ENCODE measurements at regions not wholly inside any gene's neighbourhood (a gene's known extent, or its start where the extent isn't known, plus 50 kb on each side); places are given as distances from the start of the nearest gene placed in this dataset.
"Not testable (repeated sequence)": the region's sequence is repeated elsewhere in the genome, so short reads cannot be mapped to it uniquely, and the experiment has no call there.

DNA sequence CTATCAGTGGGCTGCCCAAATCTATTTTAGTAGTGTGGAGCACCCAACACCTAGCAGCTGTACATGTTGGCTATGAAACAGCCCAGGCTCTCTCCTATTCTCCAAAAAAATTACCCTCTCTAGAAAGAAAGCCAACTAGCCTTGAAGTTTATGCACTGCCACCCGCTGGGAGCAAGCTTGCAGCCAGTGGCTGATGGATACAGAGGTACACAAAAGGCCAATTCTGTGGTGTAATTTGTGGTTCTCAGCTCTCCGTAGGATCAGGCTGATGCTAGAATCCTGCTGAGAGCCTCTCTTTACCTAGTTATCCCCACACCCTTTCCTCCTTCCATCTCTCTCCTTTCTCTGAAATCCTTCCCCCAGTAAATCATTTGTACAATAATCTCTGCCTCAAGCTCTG is 1120.7 kb downstream of the DIAPH3 start:
- DNase-seq: no peak

DNA sequence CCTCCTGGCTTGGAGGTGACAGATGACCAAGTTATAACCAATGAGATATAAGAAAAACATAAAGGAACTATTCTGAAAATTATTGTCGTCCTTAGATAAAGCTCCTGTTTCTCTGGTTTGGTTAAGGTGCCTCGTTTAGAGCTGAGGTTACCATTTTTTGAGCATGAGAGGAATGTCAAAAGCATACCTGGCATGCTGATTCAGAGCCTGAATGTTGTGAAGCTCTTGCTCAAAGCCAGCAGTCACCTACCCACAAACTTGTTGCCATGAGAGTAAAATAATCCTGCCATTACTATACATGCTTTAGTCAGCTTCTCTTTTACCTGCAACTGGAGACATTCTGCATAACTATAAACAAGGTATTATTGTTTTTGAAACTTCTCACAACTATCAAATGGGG is 1116.2 kb downstream of the DIAPH3 start:
- no peak for DNase-seq

DNA sequence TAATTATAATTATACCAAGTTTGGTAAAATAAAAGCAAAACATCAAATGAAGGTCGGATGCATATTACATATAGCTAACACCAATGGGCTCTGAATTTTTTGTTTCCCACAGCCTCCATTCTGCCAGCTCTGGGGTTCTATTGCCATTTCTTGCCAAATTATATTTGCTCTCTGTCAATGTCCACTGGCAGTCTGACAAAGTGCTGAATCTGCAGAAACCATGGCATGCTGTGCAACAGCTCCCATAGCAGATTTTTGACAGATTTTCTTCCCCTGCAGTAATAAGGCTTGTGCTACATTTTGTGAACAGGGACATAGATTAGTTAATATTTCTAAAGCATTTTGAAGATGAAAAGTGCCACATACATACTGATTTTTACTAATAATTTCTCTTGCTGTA is 1102.1 kb downstream of the DIAPH3 start:
- no peak for DNase-seq

DNA sequence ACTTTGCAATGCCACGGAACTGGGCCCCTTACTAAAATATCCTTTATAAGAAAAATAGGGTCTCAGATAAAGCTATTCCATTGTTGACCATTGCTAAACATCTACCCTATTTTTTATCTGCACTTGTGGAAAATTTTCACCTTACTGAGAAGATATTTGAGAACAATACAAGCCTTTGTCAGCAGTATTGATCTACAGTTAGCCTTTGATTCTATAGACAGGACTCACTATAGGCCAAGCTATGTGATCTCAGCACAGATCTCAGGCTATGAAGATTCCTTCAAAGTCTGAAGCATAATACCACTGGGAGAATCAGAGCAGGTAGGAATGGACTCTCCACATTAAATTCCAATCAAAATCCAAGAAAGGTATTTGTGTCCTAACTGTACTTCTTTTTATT is 1099.7 kb downstream of the DIAPH3 start:
- DNase-seq: no peak

DNA sequence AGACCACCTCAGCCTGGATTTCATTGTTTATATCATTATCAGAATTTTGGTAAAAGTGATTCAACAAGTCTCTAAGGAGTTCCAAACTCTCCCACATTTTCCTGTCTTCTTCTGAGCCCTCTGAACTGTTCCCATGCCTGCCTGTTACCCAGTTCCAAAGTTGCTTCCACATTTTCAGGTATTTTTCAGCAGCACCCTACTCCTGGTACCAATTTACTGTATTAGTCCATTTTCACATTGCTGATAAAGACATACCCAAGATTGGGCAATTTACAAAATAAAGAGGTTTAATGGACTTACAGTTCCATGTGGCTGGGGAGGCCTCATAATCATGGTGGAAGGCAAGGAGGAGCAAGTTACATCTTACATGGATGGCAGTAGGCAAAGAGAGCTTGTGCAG is 1087.3 kb downstream of the DIAPH3 start:
- not testable (repeated sequence) for DNase-seq

DNA sequence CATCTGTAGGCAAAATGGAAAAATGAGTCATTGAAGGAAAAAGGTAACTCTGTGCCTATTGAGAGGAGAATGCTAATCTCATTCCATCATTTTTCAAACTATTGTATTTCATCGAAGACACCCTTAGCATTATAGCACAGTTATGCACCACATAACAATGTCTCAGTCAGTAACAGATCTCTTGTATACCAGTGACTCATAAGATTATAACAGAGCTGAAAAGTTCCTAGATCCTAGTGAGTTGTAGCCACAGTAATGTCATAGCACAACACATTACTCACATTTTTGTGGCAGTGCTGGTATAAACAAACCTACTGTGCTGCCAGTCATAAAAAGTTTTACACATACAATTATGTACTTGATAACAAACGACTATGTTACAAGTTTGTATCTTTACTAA is 1077.6 kb downstream of the DIAPH3 start:
- DNase-seq: no peak

DNA sequence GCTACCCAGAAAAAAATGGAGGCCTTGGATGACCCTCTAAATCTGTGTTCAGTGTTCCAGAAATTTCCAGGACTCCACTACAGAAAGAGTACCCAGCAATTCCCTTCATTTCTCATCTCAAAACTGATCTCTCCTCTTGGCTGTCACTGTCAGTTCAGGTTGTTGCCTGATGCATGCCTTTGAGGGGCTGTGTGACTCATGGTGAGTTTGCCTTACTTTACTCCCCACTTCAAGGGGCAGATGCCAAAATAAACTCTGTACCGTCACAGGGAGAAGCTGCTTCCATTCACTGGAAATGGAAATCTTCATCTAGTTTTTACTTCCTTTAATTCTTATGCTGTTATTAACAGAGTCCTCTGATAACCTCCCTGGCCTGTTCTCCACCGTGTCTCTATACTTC is 1075.0 kb downstream of the DIAPH3 start:
- no peak for DNase-seq

DNA sequence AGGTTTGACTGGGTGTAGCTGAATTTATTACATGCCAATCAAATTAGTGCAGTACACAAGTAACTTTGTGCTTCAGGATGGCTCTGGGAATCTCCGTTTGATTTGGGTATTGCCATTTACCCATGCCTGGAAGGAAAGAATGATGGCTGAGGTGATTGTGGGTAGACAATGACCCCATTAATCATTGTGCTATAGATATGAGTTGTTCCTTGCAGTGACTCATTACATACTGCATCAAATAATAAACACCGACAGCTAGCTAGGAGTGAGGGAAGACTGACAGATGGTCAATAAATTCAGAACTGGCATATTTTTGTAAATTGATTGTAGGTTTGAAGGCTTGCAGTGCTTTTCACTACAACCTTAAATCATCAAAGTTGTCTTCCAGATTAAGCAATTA is 1069.5 kb downstream of the DIAPH3 start:
- DNase-seq: no peak

DNA sequence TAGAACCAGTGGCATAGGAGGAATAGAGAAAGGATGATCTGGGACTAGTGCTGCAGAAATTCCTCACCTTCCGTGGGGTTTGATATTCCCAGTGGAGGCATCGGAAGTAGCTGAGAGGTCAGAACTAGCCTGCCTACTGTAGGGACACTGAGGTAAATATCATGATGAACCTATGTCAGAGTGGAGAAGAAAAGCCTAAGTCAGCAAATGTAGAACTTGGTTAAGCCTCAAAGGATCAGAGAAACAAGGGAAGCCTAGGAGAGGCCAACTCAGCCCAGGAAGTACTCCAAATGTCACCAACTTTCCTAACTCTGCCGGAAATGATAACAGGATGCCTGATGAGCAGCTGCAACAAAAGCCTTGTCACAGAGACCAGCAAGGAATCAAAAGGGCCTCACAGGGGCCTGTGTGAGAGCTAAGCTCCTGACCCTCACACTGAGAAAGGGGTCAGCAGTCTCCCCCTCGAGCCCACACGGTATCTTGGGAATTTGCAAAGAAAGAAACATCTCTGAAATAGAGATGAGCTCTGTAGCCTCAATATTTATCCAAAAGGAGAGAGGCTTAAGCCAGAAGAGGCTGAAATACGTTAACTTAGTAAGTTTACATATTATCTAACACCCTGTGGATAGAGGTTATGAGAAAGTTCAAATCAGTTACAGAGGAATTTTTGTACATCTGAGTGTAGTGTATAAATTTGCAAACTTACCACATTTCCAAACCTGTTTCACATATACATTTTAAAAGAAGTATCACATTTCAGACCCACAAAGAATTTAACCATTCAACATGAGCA is 1064.3 kb downstream of the DIAPH3 start:
- DNase-seq: no peak

DNA sequence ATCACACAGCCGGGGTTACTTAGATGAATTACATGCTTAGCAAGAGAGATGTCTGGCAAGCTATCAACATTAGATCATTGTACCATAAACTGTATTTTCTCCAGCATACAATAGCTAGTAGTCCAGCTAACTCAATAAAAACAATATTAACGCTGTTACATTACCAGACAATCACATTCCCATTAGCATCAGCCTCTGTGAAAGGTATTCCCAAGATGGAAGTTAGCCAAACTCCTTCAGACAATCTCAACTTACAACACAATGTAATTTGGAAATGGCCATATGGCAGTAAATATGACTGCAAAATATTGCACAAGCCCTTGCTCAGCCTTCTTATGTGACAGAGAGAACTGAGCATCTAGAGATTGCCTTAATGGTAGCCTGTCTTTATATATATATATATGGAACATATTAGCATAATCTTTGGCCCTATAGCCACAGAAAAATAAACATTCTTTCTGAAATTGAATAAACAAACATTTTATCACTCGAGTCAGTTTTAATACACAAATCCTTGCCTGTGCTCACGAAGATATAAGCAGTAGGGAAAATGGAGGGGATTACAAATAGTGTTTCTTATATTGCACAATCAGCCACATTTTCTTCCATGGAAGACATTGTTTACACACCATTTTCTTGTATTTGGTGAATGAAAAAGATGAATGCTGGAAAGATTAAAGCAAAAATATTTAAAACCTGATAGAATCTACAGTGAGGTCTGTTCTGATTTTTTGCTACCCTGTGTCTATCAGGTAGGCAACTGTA is 1060.5 kb downstream of the DIAPH3 start:
- DNase-seq: no peak

DNA sequence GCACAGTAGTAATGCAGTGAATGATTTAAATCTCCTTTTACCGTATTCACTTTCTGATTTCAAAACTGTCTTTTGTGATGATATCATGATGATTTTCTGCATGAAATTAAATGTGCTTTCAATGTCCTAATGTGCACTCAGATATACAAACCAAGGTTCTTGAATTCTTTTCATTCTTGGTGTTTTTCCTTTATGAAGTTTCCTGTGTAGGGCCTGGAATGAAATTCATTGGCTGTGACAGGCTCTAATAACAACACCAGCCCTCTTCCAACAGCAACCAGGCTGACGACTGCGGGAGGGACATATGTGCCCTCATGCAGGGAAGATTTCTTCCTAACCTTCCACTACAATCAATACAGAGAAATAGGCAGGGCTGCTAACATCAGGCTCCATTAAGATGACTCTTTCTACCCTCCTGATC is 1052.0 kb downstream of the DIAPH3 start:
- no peak for DNase-seq

DNA sequence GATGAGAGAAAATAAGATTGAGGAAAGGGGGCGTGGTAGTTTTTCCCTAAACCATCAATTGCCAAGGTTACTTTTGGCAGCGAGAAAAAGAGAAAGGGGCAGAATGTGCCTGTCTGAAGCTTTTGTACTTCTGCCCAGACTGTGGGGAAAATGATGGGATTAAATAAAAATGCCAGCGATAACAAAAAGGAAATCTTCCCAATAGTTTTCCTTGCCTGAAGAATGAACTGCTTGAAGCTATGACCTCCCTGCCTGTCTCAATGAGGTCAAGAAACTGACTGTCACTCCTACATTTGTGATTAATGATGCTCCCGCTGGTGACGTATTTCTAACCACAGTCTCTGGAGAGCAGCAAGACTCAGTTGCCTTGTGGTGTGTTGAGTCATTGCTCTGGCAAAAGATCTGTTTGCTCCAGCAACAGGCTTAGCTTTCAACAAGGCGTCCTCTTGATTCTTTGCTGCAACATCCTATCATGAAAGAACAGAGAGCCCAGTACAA is 1051.5 kb downstream of the DIAPH3 start:
- no peak for DNase-seq

DNA sequence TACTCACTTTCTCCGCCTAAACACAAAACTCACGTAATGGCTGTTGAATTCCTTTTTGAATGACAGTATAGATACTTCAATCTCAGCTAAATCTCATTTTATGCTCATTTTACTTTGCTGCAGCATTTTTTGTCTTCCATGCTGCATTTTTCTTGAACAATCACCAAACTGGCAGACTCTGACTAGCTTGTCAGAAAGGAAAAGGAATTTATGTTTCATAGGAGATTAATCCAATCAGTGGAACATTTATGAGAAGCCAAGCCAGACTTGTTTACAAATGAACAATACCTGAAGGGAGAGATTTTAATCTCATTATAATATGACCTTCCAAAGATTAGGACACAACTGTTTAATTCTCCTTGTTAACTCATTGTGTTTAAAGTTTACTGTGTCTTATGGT is 1044.3 kb downstream of the DIAPH3 start:
- no peak for DNase-seq

DNA sequence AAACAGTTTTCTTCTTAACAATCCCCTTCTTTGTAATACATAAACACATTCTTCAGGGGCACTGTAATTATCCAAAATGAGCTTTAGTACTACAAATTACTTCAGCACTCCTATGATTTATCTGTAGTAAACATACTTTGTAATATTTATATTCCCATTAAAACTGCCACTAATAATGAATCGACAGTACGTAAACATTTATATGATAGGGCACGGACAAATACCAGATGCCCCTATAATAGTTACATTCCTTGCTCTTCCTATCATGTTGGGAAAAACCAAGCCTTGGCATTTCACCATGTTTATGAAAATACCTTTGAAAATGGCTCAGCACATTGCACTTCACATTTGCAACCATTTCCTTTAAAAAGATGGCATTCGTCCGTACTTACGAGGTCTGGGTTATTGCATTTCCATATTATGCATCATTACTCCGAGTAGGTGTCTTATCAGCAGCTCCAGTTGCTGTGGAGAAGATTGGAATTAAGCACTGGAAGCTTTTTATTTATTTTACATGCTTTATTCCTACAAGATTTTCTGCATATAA is 1043.4 kb downstream of the DIAPH3 start:
- DNase-seq: no peak

DNA sequence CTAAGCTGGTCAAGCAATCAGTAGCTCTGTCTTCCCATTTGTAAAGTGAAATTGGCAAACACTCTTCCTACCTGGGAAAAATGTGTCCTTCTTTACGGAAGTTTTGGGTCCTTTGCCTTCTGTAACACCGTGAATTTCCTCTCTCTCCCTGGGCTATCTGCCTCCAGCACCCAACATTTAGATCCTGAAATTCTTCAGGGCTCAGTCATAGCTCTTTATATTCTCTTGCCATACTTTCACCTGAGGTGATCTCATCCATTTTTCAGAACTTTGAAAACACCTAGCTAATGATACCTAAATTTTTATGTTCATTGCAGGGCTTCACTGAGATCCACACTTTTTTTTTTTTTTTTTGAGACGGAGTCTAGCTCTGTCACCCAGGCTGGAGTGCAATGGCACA is 1042.2 kb downstream of the DIAPH3 start:
- no peak for DNase-seq

DNA sequence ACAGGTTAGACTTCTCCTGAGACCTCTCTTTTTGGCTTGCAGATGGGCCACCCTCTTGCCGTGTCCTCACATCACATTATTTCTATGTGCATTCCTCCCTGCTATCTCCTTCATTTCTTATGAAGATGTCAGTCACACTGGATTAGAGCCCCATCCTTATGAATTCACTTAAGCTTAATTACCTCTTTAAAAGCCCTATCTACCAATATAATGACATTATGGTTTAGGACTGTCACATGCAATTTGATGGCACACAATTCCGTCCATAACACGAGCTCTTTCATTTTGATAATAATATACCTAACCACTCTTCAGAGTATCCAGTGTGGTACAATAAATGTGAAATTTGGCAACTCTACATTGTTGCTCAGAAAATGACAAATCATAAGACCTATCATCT is 1037.3 kb downstream of the DIAPH3 start:
- DNase-seq: no peak

DNA sequence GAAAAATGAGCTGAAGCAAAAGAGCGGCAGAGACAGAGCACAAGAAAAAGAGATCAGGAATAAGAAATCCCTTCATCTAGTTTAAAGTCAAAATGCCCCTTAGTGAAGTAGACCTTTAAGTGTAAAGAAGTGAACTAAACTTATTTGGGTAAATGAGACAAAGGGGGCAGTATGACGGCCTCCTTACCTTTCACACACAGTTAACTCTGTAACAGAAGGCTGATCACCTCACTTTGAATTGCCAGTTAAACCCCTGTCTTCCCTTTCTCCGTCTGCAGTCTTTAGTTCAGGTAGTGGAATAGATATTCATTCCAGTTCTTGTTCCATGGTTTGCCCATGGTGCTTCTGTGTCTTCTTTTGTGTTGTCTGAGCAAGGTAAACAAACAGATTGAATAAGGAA is 1029.8 kb downstream of the DIAPH3 start:
- no peak for DNase-seq

DNA sequence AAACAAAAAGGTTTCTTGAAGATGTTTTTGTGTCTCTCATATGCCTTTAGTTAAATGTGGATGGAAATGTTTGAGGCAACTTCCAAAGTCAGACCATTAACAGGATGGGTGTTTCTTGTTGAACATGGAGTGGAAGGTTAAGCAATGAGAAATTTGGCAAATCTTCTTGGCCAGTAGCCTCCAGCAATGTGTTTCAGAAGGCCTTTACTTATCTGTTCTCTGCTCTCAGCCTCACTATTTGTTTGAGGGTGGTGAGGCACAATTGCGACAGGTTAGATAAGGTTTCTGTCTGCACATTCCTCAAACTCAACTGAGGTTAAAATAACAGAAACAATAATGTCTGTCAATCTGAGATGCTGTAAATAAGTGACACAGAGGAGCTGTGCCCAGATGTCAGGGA is 1019.0 kb downstream of the DIAPH3 start:
- no peak for DNase-seq

DNA sequence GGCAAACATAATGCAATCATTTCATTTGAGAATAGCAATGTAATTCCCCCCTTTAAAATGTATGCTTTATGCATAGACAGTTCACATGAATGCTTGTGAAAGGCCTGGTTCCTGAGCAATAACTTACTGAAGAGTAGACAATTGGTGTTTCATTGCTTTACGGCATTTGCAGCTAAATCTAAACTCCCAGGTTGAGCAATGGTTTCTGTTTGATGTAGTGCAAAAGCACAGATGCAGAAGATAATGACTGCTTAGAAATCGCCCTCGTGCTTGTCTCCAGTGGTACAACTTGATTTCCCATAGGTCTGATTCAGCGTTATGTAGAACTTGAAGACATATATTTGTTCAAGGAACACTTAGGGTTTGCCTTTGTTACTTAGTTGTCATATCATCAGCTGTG is 1018.3 kb downstream of the DIAPH3 start:
- DNase-seq: no peak

DNA sequence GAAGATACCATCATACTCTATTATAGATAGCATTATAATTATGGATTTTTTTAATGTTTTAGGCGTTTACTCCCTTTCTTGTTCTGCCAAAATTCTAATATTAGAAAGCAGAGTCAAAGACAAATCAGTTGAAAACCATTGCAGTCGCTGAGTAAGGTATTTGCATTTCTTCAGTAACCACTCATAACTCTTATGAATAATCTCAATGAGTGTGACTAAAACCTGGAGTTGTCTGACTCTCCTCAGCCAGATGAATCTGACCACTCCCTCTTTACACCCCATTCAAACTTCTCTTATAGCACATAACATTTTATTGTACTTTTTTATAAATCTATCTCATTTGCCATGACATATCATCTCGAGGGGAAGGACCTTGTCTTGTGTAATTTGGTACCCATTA is 1006.5 kb downstream of the DIAPH3 start:
- no peak for DNase-seq

DNA sequence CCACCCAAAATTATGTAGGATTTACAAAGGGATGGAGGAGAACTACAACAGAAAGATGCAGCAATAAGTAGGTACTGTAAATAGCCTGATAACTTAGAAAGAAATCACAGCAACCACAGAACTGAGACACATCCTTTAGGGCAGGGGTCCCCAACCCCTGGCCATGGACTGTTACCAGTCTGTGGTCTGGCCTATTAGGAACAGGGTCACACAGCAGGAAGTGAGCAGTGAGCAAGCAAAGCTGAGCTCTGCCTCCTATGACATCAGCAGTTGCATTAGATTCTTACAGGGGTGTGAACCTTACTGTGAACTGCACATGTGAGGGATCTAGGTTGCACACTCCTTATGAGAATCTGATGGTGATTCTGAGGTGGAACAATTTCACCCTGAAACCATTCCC is 997.6 kb downstream of the DIAPH3 start:
- no peak for DNase-seq

DNA sequence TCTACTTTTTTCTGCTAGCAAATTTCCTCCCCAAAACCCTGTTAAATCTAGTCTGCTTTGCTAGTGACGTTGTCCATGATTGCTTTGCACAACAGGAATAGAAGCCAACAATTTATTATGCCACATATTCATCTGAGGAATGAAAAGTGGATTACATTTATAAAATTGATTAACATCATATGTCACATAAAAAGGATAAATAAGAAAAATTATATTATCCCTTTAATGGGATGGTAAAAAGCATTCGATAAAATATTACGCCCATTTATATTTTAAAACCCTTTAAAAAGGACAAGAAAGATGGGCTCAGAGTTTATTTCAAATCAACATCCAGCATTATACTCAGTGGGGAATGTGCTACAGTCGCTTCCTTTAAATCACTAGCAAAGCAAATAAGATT is 991.7 kb downstream of the DIAPH3 start:
- no peak for DNase-seq

DNA sequence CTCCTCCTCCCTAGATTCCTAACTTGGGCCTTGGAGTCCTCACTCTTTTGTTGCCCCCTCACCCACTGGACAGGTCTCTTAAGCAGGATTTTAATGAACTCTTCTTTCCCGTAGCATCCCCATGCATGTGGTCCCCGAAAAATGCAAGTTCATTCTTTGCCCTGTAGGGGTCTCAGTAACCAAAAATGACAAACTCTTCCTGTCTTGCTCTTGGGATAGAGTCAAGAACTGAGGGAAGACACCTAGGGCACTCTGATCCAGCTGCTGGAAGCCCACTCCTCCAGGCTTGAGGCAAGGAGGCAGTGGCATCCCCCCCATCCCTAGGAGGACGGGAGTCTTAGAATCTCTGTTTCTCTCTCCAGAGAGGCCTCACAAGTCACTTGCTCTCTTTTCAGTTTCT is 987.0 kb downstream of the DIAPH3 start:
- no peak for DNase-seq

DNA sequence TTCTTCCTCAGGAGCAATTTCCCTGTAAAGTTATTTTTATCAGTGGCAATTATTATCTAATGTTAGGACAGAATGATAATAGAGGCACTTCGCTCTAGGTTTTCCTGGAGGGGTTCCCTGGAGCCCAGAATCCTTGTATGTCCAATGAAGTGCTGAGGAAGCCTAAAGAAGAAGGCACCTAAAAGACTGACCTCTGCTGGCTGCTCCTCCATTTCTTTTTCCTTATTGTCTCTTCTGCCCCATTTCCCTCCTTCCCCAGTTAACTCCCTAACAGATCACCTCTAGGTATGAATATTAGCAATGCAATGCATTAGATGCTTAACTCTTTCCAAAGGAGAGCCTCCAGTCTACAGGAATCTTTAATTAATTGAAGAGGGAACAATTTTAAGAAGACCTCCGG is 985.4 kb downstream of the DIAPH3 start:
- no peak for DNase-seq
